ENCODE measurements at regions not wholly inside any gene's neighbourhood (a gene's known extent, or its start where the extent isn't known, plus 50 kb on each side); places are given as distances from the start of the nearest gene placed in this dataset.
"Not testable (repeated sequence)": the region's sequence is repeated elsewhere in the genome, so short reads cannot be mapped to it uniquely, and the experiment has no call there.

GRCh38 chr3:156040041-156040440 is 80.3 kb upstream of the KCNAB1 start:
- H3K4me3 ChIP-seq (ENCODE audit: low read depth, low read length) = no peak overlapping the region
- TF ChIP-seq CTCF (IDR thresholded peaks at IDR 0.05; ENCODE audit: low read depth, low read length) (no peak), MAX (IDR thresholded peaks at IDR 0.05; ENCODE audit: low read depth, low read length) (no peak), MYC (IDR thresholded peaks at IDR 0.05; ENCODE audit: low read depth, low read length) (no peak), POLR2A (IDR thresholded peaks at IDR 0.05; ENCODE audit: extremely low read depth, insufficient read length) (no peak)
- no peak for DNase-seq (ENCODE audit: low read depth)

- not testable (repeated sequence) for DNase-seq (ENCODE audit: low read depth); H3K4me3 ChIP-seq (ENCODE audit: low read depth, low read length)
These were observed 79.0 kb upstream of the KCNAB1 start for GRCh38 chr3:156041216-156041841.

- not testable (repeated sequence) for H3K4me3 ChIP-seq (ENCODE audit: low read depth, low read length); DNase-seq (ENCODE audit: low read depth)
These were observed 78.5 kb upstream of the KCNAB1 start for GRCh38 chr3:156041856-156042255.

- peak; percentile 30 for DNase-seq (ENCODE audit: low read depth)
- TF ChIP-seq CTCF (IDR thresholded peaks at IDR 0.05; ENCODE audit: low read depth, low read length) = peak; percentile 68
- not testable (repeated sequence) for H3K4me3 ChIP-seq (ENCODE audit: low read depth, low read length)
These were observed 76.3 kb upstream of the KCNAB1 start for GRCh38 chr3:156043832-156044633.

- no peak for TF ChIP-seq CTCF (IDR thresholded peaks at IDR 0.05; ENCODE audit: low read depth, low read length)
- TF ChIP-seq POLR2A (IDR thresholded peaks at IDR 0.05; ENCODE audit: extremely low read depth, insufficient read length) = no peak
- no peak for TF ChIP-seq MYC (IDR thresholded peaks at IDR 0.05; ENCODE audit: low read depth, low read length)
- TF ChIP-seq MAX (IDR thresholded peaks at IDR 0.05; ENCODE audit: low read depth, low read length) = no peak
- DNase-seq (ENCODE audit: low read depth) = no peak
These were observed 75.8 kb upstream of the KCNAB1 start for GRCh38 chr3:156044634-156044975.

GRCh38 chr3:156048483-156048882 is 71.9 kb upstream of the KCNAB1 start:
- not testable (repeated sequence) for DNase-seq (ENCODE audit: low read depth); H3K4me3 ChIP-seq (ENCODE audit: low read depth, low read length)

More at GRCh38 chr3:156044634-156044975, 75.8 kb upstream of the KCNAB1 start:
- no peak overlapping the region for H3K4me3 ChIP-seq (ENCODE audit: low read depth, low read length)

- no peak overlapping the region for H3K4me3 ChIP-seq (ENCODE audit: low read depth, low read length)
- DNase-seq (ENCODE audit: low read depth) = peak; percentile 19
- no peak for TF ChIP-seq MYC (IDR thresholded peaks at IDR 0.05; ENCODE audit: low read depth, low read length)
- no peak for TF ChIP-seq MAX (IDR thresholded peaks at IDR 0.05; ENCODE audit: low read depth, low read length)
- no peak for TF ChIP-seq CTCF (IDR thresholded peaks at IDR 0.05; ENCODE audit: low read depth, low read length)
- no peak for TF ChIP-seq POLR2A (IDR thresholded peaks at IDR 0.05; ENCODE audit: extremely low read depth, insufficient read length)
These were observed 69.5 kb upstream of the KCNAB1 start for GRCh38 chr3:156050918-156051317.
